Iris pigment epithelial cell (primary cell): ENCODE measurements at regions not wholly inside any gene's neighbourhood (a gene's known extent, or its start where the extent isn't known, plus 50 kb on each side); places are given as distances from the start of the nearest gene placed in this dataset.
"Not testable (repeated sequence)": the region's sequence is repeated elsewhere in the genome, so short reads cannot be mapped to it uniquely, and the experiment has no call there.

Source experiments
- DNase-seq: peaks from one replicate; pipeline ENCODE4 v3.0.0-alpha.2; 2011; ENCODE audit warnings: low read depth

- no peak for DNase-seq
Observed at GRCh38 chr5:63124266-63124665, 545.6 kb downstream of the LRRC70 start.

- no peak for DNase-seq
Observed at GRCh38 chr5:63121471-63121870, 542.9 kb downstream of the LRRC70 start.

- no peak for DNase-seq
Observed at GRCh38 chr5:63118221-63118620, 539.6 kb downstream of the LRRC70 start.

GRCh38 chr5:63111891-63112290 lies 533.3 kb downstream of the LRRC70 start:
- DNase-seq = no peak

GRCh38 chr5:63101870-63102269 lies 523.3 kb downstream of the LRRC70 start:
- no peak for DNase-seq

GRCh38 chr5:63097286-63097685 lies 518.7 kb downstream of the LRRC70 start:
- no peak for DNase-seq

GRCh38 chr5:63094730-63095129 lies 516.1 kb downstream of the LRRC70 start:
- DNase-seq = no peak

GRCh38 chr5:63089147-63089546 lies 510.5 kb downstream of the LRRC70 start:
- no peak for DNase-seq

- no peak for DNase-seq
Observed at GRCh38 chr5:63085561-63085960, 506.9 kb downstream of the LRRC70 start.

- DNase-seq = not testable (repeated sequence)
Observed at GRCh38 chr5:63083689-63084088, 505.1 kb downstream of the LRRC70 start.

- no peak for DNase-seq
Observed at GRCh38 chr5:63081402-63081801, 502.8 kb downstream of the LRRC70 start.

- no peak for DNase-seq
Observed at GRCh38 chr5:63070001-63070400, 491.4 kb downstream of the LRRC70 start.

GRCh38 chr5:63055421-63055820 lies 476.8 kb downstream of the LRRC70 start:
- DNase-seq = peak; percentile 5

- DNase-seq = no peak
Observed at GRCh38 chr5:63053019-63053638, 474.5 kb downstream of the LRRC70 start.

GRCh38 chr5:63050916-63051315 lies 472.3 kb downstream of the LRRC70 start:
- no peak for DNase-seq

- DNase-seq = no peak
Observed at GRCh38 chr5:63049935-63050334, 471.3 kb downstream of the LRRC70 start.

- no peak for DNase-seq
Observed at GRCh38 chr5:63043792-63044191, 465.2 kb downstream of the LRRC70 start.

- DNase-seq = no peak
Observed at GRCh38 chr5:63032343-63032742, 453.7 kb downstream of the LRRC70 start.

GRCh38 chr5:63029891-63030290 lies 451.3 kb downstream of the LRRC70 start:
- no peak for DNase-seq

GRCh38 chr5:63025679-63026078 lies 447.1 kb downstream of the LRRC70 start:
- DNase-seq = no peak

- no peak for DNase-seq
Observed at GRCh38 chr5:63022403-63022802, 443.8 kb downstream of the LRRC70 start.

- no peak for DNase-seq
Observed at GRCh38 chr5:63011158-63011557, 432.5 kb downstream of the LRRC70 start.

- no peak for DNase-seq
Observed at GRCh38 chr5:63008195-63008594, 429.6 kb downstream of the LRRC70 start.

GRCh38 chr5:62994842-62995241 lies 416.2 kb downstream of the LRRC70 start:
- not testable (repeated sequence) for DNase-seq

- no peak for DNase-seq
Observed at GRCh38 chr5:62985749-62986148, 407.1 kb downstream of the LRRC70 start.
